ENCODE measurements at regions not wholly inside any gene's neighbourhood (a gene's known extent, or its start where the extent isn't known, plus 50 kb on each side); places are given as distances from the start of the nearest gene placed in this dataset.

- no peak for FAIRE-seq
- TF ChIP-seq TAF1 (IDR thresholded peaks at IDR 0.05; ENCODE audit: borderline replicate concordance, low read depth, low read length) (no peak), POLR2AphosphoS5 (IDR thresholded peaks at IDR 0.05; ENCODE audit: low read depth, low read length) (no peak), POLR2A (IDR thresholded peaks at IDR 0.05; ENCODE audit: low read depth, low read length) (no peak)
- no peak for DNase-seq (ENCODE audit: insufficient read length)
Measured at GRCh38 chr12:84660139-84660538, 252.5 kb downstream of the SLC6A15 start.

- DNase-seq (ENCODE audit: insufficient read length) (no peak), FAIRE-seq (no peak)
- TF ChIP-seq TAF1 (IDR thresholded peaks at IDR 0.05; ENCODE audit: borderline replicate concordance, low read depth, low read length) = no peak
- TF ChIP-seq POLR2A (IDR thresholded peaks at IDR 0.05; ENCODE audit: low read depth, low read length) = no peak
- no peak for TF ChIP-seq POLR2AphosphoS5 (IDR thresholded peaks at IDR 0.05; ENCODE audit: low read depth, low read length)
Measured at GRCh38 chr12:84658877-84659276, 253.7 kb downstream of the SLC6A15 start.

GRCh38 chr12:84656705-84657104 lies 255.9 kb downstream of the SLC6A15 start:
- DNase-seq (ENCODE audit: insufficient read length) = no peak
- no peak for TF ChIP-seq POLR2AphosphoS5 (IDR thresholded peaks at IDR 0.05; ENCODE audit: low read depth, low read length)
- TF ChIP-seq TAF1 (IDR thresholded peaks at IDR 0.05; ENCODE audit: borderline replicate concordance, low read depth, low read length) = no peak
- TF ChIP-seq POLR2A (IDR thresholded peaks at IDR 0.05; ENCODE audit: low read depth, low read length) = no peak
- no peak for FAIRE-seq

GRCh38 chr12:84653482-84653881 lies 259.1 kb downstream of the SLC6A15 start:
- no peak for FAIRE-seq

GRCh38 chr12:84648425-84648824 lies 264.2 kb downstream of the SLC6A15 start:
- FAIRE-seq (no peak), DNase-seq (ENCODE audit: insufficient read length) (no peak)
- TF ChIP-seq POLR2A (IDR thresholded peaks at IDR 0.05; ENCODE audit: low read depth, low read length) = no peak
- no peak for TF ChIP-seq POLR2AphosphoS5 (IDR thresholded peaks at IDR 0.05; ENCODE audit: low read depth, low read length)
- TF ChIP-seq TAF1 (IDR thresholded peaks at IDR 0.05; ENCODE audit: borderline replicate concordance, low read depth, low read length) = no peak

More at GRCh38 chr12:84653482-84653881, 259.1 kb downstream of the SLC6A15 start:
- no peak for DNase-seq (ENCODE audit: insufficient read length)
- TF ChIP-seq TAF1 (IDR thresholded peaks at IDR 0.05; ENCODE audit: borderline replicate concordance, low read depth, low read length) = no peak
- no peak for TF ChIP-seq POLR2AphosphoS5 (IDR thresholded peaks at IDR 0.05; ENCODE audit: low read depth, low read length)
- TF ChIP-seq POLR2A (IDR thresholded peaks at IDR 0.05; ENCODE audit: low read depth, low read length) = no peak

GRCh38 chr12:84644908-84645307 lies 267.7 kb downstream of the SLC6A15 start:
- DNase-seq (ENCODE audit: insufficient read length) (no peak), FAIRE-seq (no peak)
- TF ChIP-seq TAF1 (IDR thresholded peaks at IDR 0.05; ENCODE audit: borderline replicate concordance, low read depth, low read length) (no peak), POLR2AphosphoS5 (IDR thresholded peaks at IDR 0.05; ENCODE audit: low read depth, low read length) (no peak), POLR2A (IDR thresholded peaks at IDR 0.05; ENCODE audit: low read depth, low read length) (no peak)

- no peak for TF ChIP-seq POLR2A (IDR thresholded peaks at IDR 0.05; ENCODE audit: low read depth, low read length)
- no peak for TF ChIP-seq POLR2AphosphoS5 (IDR thresholded peaks at IDR 0.05; ENCODE audit: low read depth, low read length)
- no peak for TF ChIP-seq TAF1 (IDR thresholded peaks at IDR 0.05; ENCODE audit: borderline replicate concordance, low read depth, low read length)
- FAIRE-seq (no peak), DNase-seq (ENCODE audit: insufficient read length) (no peak)
Measured at GRCh38 chr12:84643993-84644392, 268.6 kb downstream of the SLC6A15 start.

- no peak for DNase-seq (ENCODE audit: insufficient read length)
- TF ChIP-seq TAF1 (IDR thresholded peaks at IDR 0.05; ENCODE audit: borderline replicate concordance, low read depth, low read length) (no peak), POLR2AphosphoS5 (IDR thresholded peaks at IDR 0.05; ENCODE audit: low read depth, low read length) (no peak), POLR2A (IDR thresholded peaks at IDR 0.05; ENCODE audit: low read depth, low read length) (no peak)
- no peak for FAIRE-seq
Measured at GRCh38 chr12:84641940-84642545, 270.6 kb downstream of the SLC6A15 start.

GRCh38 chr12:84638811-84639368 lies 273.7 kb downstream of the SLC6A15 start:
- DNase-seq (ENCODE audit: insufficient read length) = no peak
- FAIRE-seq = no peak
- TF ChIP-seq TAF1 (IDR thresholded peaks at IDR 0.05; ENCODE audit: borderline replicate concordance, low read depth, low read length) (no peak), POLR2AphosphoS5 (IDR thresholded peaks at IDR 0.05; ENCODE audit: low read depth, low read length) (no peak), POLR2A (IDR thresholded peaks at IDR 0.05; ENCODE audit: low read depth, low read length) (no peak)

GRCh38 chr12:84637926-84638325 lies 274.7 kb downstream of the SLC6A15 start:
- no peak for FAIRE-seq
- no peak for DNase-seq (ENCODE audit: insufficient read length)
- TF ChIP-seq POLR2AphosphoS5 (IDR thresholded peaks at IDR 0.05; ENCODE audit: low read depth, low read length) (no peak), POLR2A (IDR thresholded peaks at IDR 0.05; ENCODE audit: low read depth, low read length) (no peak), TAF1 (IDR thresholded peaks at IDR 0.05; ENCODE audit: borderline replicate concordance, low read depth, low read length) (no peak)

- DNase-seq (ENCODE audit: insufficient read length) = no peak
- TF ChIP-seq TAF1 (IDR thresholded peaks at IDR 0.05; ENCODE audit: borderline replicate concordance, low read depth, low read length) = no peak
- TF ChIP-seq POLR2AphosphoS5 (IDR thresholded peaks at IDR 0.05; ENCODE audit: low read depth, low read length) = no peak
- no peak for TF ChIP-seq POLR2A (IDR thresholded peaks at IDR 0.05; ENCODE audit: low read depth, low read length)
- FAIRE-seq = no peak
Measured at GRCh38 chr12:84636801-84637290, 275.8 kb downstream of the SLC6A15 start.

- FAIRE-seq (no peak), DNase-seq (ENCODE audit: insufficient read length) (no peak)
- TF ChIP-seq TAF1 (IDR thresholded peaks at IDR 0.05; ENCODE audit: borderline replicate concordance, low read depth, low read length) (no peak), POLR2AphosphoS5 (IDR thresholded peaks at IDR 0.05; ENCODE audit: low read depth, low read length) (no peak), POLR2A (IDR thresholded peaks at IDR 0.05; ENCODE audit: low read depth, low read length) (no peak)
Measured at GRCh38 chr12:84634526-84634925, 278.1 kb downstream of the SLC6A15 start.
